ENCODE measurements at regions not wholly inside any gene's neighbourhood (a gene's known extent, or its start where the extent isn't known, plus 50 kb on each side); places are given as distances from the start of the nearest gene placed in this dataset.
"Not testable (repeated sequence)": the region's sequence is repeated elsewhere in the genome, so short reads cannot be mapped to it uniquely, and the experiment has no call there.

GRCh38 chr9:82467436-82467835 lies 478.9 kb downstream of the SPATA31D1 start:
- Mint-ChIP-seq H3K27me3 (no peaks in the 10 kb centered on the region), H3K4me1 (ENCODE audit: low read depth) (no peaks in the 10 kb centered on the region), H3K27ac (no peak overlapping the region), H3K36me3 (ENCODE audit: low read depth) (no peaks in the 10 kb centered on the region), H3K4me3 (no peak overlapping the region), H3K9me3 (peaks cover 14% of the 10 kb centered on the region)
- intact Hi-C loops (cut with micrococcal nuclease), result no loop called here

- no peaks in the 10 kb centered on the region for H3K36me3 Mint-ChIP-seq (ENCODE audit: low read depth)
Measured at GRCh38 chr9:82474235-82474634, 485.7 kb downstream of the SPATA31D1 start.

GRCh38 chr9:82475584-82476301 lies 487.2 kb downstream of the SPATA31D1 start:
- Mint-ChIP-seq H3K27ac (no peak overlapping the region), H3K4me3 (no peak overlapping the region), H3K4me1 (ENCODE audit: low read depth) (no peaks in the 10 kb centered on the region), H3K9me3 (no peaks in the 10 kb centered on the region), H3K27me3 (no peaks in the 10 kb centered on the region), H3K36me3 (ENCODE audit: low read depth) (no peaks in the 10 kb centered on the region)
- intact Hi-C loops (cut with micrococcal nuclease), result no loop called here

More at GRCh38 chr9:82474235-82474634, 485.7 kb downstream of the SPATA31D1 start:
- no peaks in the 10 kb centered on the region for H3K27me3 Mint-ChIP-seq
- intact Hi-C loops (cut with micrococcal nuclease), result no loop called here
- no peaks in the 10 kb centered on the region for H3K4me1 Mint-ChIP-seq (ENCODE audit: low read depth)
- no peak overlapping the region for H3K4me3 Mint-ChIP-seq
- H3K27ac Mint-ChIP-seq, result no peak overlapping the region
- H3K9me3 Mint-ChIP-seq, result no peaks in the 10 kb centered on the region

- Mint-ChIP-seq H3K36me3 (ENCODE audit: low read depth) (no peaks in the 10 kb centered on the region), H3K27me3 (no peaks in the 10 kb centered on the region), H3K9me3 (no peaks in the 10 kb centered on the region), H3K4me1 (ENCODE audit: low read depth) (no peaks in the 10 kb centered on the region), H3K27ac (no peak overlapping the region), H3K4me3 (no peak overlapping the region)
- intact Hi-C loops (cut with micrococcal nuclease), result no loop called here
Measured at GRCh38 chr9:82480921-82481320, 492.3 kb downstream of the SPATA31D1 start.

- H3K9me3 Mint-ChIP-seq, result no peaks in the 10 kb centered on the region
- no peaks in the 10 kb centered on the region for H3K27me3 Mint-ChIP-seq
- H3K36me3 Mint-ChIP-seq (ENCODE audit: low read depth), result no peaks in the 10 kb centered on the region
- intact Hi-C loops (cut with micrococcal nuclease), result no loop called here
- H3K27ac Mint-ChIP-seq, result no peak overlapping the region
- no peak overlapping the region for H3K4me3 Mint-ChIP-seq
- H3K4me1 Mint-ChIP-seq (ENCODE audit: low read depth), result no peaks in the 10 kb centered on the region
Measured at GRCh38 chr9:82487935-82488312, 499.4 kb downstream of the SPATA31D1 start.

GRCh38 chr9:82488313-82489200 lies 500.0 kb downstream of the SPATA31D1 start:
- H3K27me3 Mint-ChIP-seq, result peaks cover 1% of the 10 kb centered on the region
- H3K36me3 Mint-ChIP-seq (ENCODE audit: low read depth), result no peaks in the 10 kb centered on the region
- no peak overlapping the region for H3K4me3 Mint-ChIP-seq
- no peaks in the 10 kb centered on the region for H3K4me1 Mint-ChIP-seq (ENCODE audit: low read depth)
- intact Hi-C loops (cut with micrococcal nuclease), result no loop called here
- no peak overlapping the region for H3K27ac Mint-ChIP-seq
- H3K9me3 Mint-ChIP-seq, result no peaks in the 10 kb centered on the region

GRCh38 chr9:82489201-82489821 lies 500.7 kb downstream of the SPATA31D1 start:
- H3K27ac Mint-ChIP-seq, result no peak overlapping the region
- no peaks in the 10 kb centered on the region for H3K4me1 Mint-ChIP-seq (ENCODE audit: low read depth)
- H3K4me3 Mint-ChIP-seq, result no peak overlapping the region
- intact Hi-C loops (cut with micrococcal nuclease), result no loop called here
- no peaks in the 10 kb centered on the region for H3K9me3 Mint-ChIP-seq
- H3K36me3 Mint-ChIP-seq (ENCODE audit: low read depth), result no peaks in the 10 kb centered on the region
- peaks cover 1% of the 10 kb centered on the region for H3K27me3 Mint-ChIP-seq

GRCh38 chr9:82490019-82490499 lies 501.5 kb downstream of the SPATA31D1 start:
- no peak overlapping the region for H3K27ac Mint-ChIP-seq
- H3K4me3 Mint-ChIP-seq, result no peak overlapping the region
- H3K9me3 Mint-ChIP-seq, result no peaks in the 10 kb centered on the region
- H3K4me1 Mint-ChIP-seq (ENCODE audit: low read depth), result no peaks in the 10 kb centered on the region
- intact Hi-C loops (cut with micrococcal nuclease), result no loop called here
- no peaks in the 10 kb centered on the region for H3K36me3 Mint-ChIP-seq (ENCODE audit: low read depth)
- H3K27me3 Mint-ChIP-seq, result peaks cover 1% of the 10 kb centered on the region

GRCh38 chr9:82490821-82491220 lies 502.2 kb downstream of the SPATA31D1 start:
- H3K36me3 Mint-ChIP-seq (ENCODE audit: low read depth); intact Hi-C loops (cut with micrococcal nuclease); H3K9me3 Mint-ChIP-seq; H3K27ac Mint-ChIP-seq; H3K4me1 Mint-ChIP-seq (ENCODE audit: low read depth); H3K27me3 Mint-ChIP-seq; H3K4me3 Mint-ChIP-seq: not testable (repeated sequence)

GRCh38 chr9:82491604-82492003 lies 503.0 kb downstream of the SPATA31D1 start:
- Mint-ChIP-seq H3K27ac (no peak overlapping the region), H3K4me3 (no peak overlapping the region), H3K27me3 (peaks cover 2% of the 10 kb centered on the region), H3K4me1 (ENCODE audit: low read depth) (peaks cover 3% of the 10 kb centered on the region), H3K36me3 (ENCODE audit: low read depth) (no peaks in the 10 kb centered on the region), H3K9me3 (no peaks in the 10 kb centered on the region)
- intact Hi-C loops (cut with micrococcal nuclease), result no loop called here

GRCh38 chr9:82492274-82492673 lies 503.7 kb downstream of the SPATA31D1 start:
- Mint-ChIP-seq H3K36me3 (ENCODE audit: low read depth) (no peaks in the 10 kb centered on the region), H3K4me1 (ENCODE audit: low read depth) (peaks cover 7% of the 10 kb centered on the region), H3K9me3 (no peaks in the 10 kb centered on the region), H3K27ac (no peak overlapping the region), H3K4me3 (no peak overlapping the region), H3K27me3 (peaks cover 3% of the 10 kb centered on the region)
- intact Hi-C loops (cut with micrococcal nuclease), result no loop called here

GRCh38 chr9:82495884-82496777 lies 507.6 kb downstream of the SPATA31D1 start:
- Mint-ChIP-seq H3K27me3 (peaks cover 3% of the 10 kb centered on the region), H3K9me3 (no peaks in the 10 kb centered on the region), H3K36me3 (ENCODE audit: low read depth) (no peaks in the 10 kb centered on the region), H3K4me3 (no peak overlapping the region), H3K4me1 (ENCODE audit: low read depth) (peaks cover 7% of the 10 kb centered on the region), H3K27ac (no peak overlapping the region)
- intact Hi-C loops (cut with micrococcal nuclease), result no loop called here

GRCh38 chr9:82498541-82499317 lies 510.2 kb downstream of the SPATA31D1 start:
- Mint-ChIP-seq H3K36me3 (ENCODE audit: low read depth) (no peaks in the 10 kb centered on the region), H3K9me3 (peaks cover 9% of the 10 kb centered on the region), H3K27ac (no peak overlapping the region), H3K4me3 (no peak overlapping the region), H3K27me3 (peaks cover 2% of the 10 kb centered on the region), H3K4me1 (ENCODE audit: low read depth) (peaks cover 7% of the 10 kb centered on the region)
- intact Hi-C loops (cut with micrococcal nuclease), result no loop called here

Data from dendritic cell treated with granulocyte-macrophage colony-stimulating factor and Interleukin-4, amounts not matched to agents 40 ng/mL and 50 ng/mL, for 4 days (primary cell).